WTC11 (cell line): ENCODE measurements at regions not wholly inside any gene's neighbourhood (a gene's known extent, or its start where the extent isn't known, plus 50 kb on each side); places are given as distances from the start of the nearest gene placed in this dataset.

Experiments used
- ATAC-seq: fragments of 200-7000 bp; cut with Tn5 transposase; 2 replicates; pipeline ENCODE4 v1.10.0; 2021; ENCODE audit warnings: mild to moderate bottlenecking, moderate library complexity
- CTCF ChIA-PET: fragments of 300-600 bp; sonication (Branson Sonifier 250); formaldehyde crosslinking; loops from one replicate; lab custom pipeline; 2021; ENCODE audit warnings: antibody characterized with exemption; lab: Charles Lee
- POLR2A ChIA-PET: fragments of 350-600 bp; sonication (Branson Sonifier 250); formaldehyde crosslinking; loops from one replicate; lab custom pipeline; 2021; ENCODE audit warnings: antibody characterized with exemption; lab: Charles Lee
- DNase-seq: peaks from one replicate; pipeline ENCODE4 v3.0.0; 2021; ENCODE audit warnings: low spot score
- H3K27ac Mint-ChIP-seq: 2 replicates; pipeline ENCODE4 v1.8.0; 2021; ENCODE audit warnings: mixed read lengths
- H3K27me3 Mint-ChIP-seq: 2 replicates; pipeline ENCODE4 v1.8.0; 2021; ENCODE audit warnings: low read depth, mild to moderate bottlenecking, moderate library complexity, mixed read lengths
- H3K36me3 Mint-ChIP-seq: 2 replicates; pipeline ENCODE4 v1.8.0; 2021; ENCODE audit warnings: mixed read lengths
- H3K4me1 Mint-ChIP-seq: 2 replicates; pipeline ENCODE4 v1.8.0; 2022; ENCODE audit warnings: mixed read lengths
- H3K4me3 Mint-ChIP-seq: 2 replicates; pipeline ENCODE4 v1.8.0; 2021; ENCODE audit warnings: mild to moderate bottlenecking, moderate library complexity, mixed read lengths
- H3K9me3 Mint-ChIP-seq: 2 replicates; pipeline ENCODE4 v1.8.0; 2021; ENCODE audit warnings: mixed read lengths
- ATF1 ChIP-seq: sonication (generic); formaldehyde crosslinking; IDR thresholded peaks from 2 replicates; pipeline ENCODE4 v1.8.1; 2023; ENCODE audit warnings: mild to moderate bottlenecking, moderate library complexity, missing genetic modification reagents
- CBFB ChIP-seq: sonication (generic); formaldehyde crosslinking; IDR thresholded peaks from 2 replicates; pipeline ENCODE4 v1.8.1; 2022; ENCODE audit warnings: mild to moderate bottlenecking, low read depth, missing genetic modification reagents
- E2F1 ChIP-seq: sonication (generic); formaldehyde crosslinking; IDR thresholded peaks from 2 replicates; pipeline ENCODE4 v1.8.0; 2022; ENCODE audit warnings: mild to moderate bottlenecking, missing genetic modification reagents
- ELF4 ChIP-seq: sonication (generic); formaldehyde crosslinking; IDR thresholded peaks from 2 replicates; pipeline ENCODE4 v1.8.1; 2022; ENCODE audit warnings: low read depth, mild to moderate bottlenecking, moderate library complexity, missing genetic modification reagents
- ETV6 ChIP-seq: sonication (generic); formaldehyde crosslinking; IDR thresholded peaks from 2 replicates; pipeline ENCODE4 v1.8.1; 2022; ENCODE audit warnings: mild to moderate bottlenecking, missing genetic modification reagents
- FOXJ3 ChIP-seq: sonication (generic); formaldehyde crosslinking; IDR thresholded peaks from 2 replicates; pipeline ENCODE4 v1.9.0; 2021; ENCODE audit warnings: missing genetic modification reagents, mild to moderate bottlenecking, borderline replicate concordance
- GTF2I ChIP-seq: fragments of 250-450 bp; sonication (Bioruptor Pico); conservative IDR thresholded peaks from 2 replicates; pipeline ENCODE4 v1.4.0; 2021; ENCODE audit warnings: mild to moderate bottlenecking
- JAZF1 ChIP-seq: fragments of 250-450 bp; sonication (Bioruptor Pico); IDR thresholded peaks from 2 replicates; pipeline ENCODE4 v1.9.0; 2021; ENCODE audit warnings: moderate library complexity, mild to moderate bottlenecking, inconsistent platforms
- TCF7 ChIP-seq: sonication (generic); formaldehyde crosslinking; IDR thresholded peaks from 2 replicates; pipeline ENCODE4 v1.8.0; 2022; ENCODE audit warnings: mild to moderate bottlenecking, low read depth, missing genetic modification reagents, moderate library complexity
- ZNF232 ChIP-seq: sonication (generic); formaldehyde crosslinking; IDR thresholded peaks from 2 replicates; pipeline ENCODE4 v1.8.0; 2022; ENCODE audit warnings: mild to moderate bottlenecking, missing genetic modification reagents
- ZNF423 ChIP-seq: fragments of 250-450 bp; sonication (Bioruptor Pico); IDR thresholded peaks from 2 replicates; pipeline ENCODE4 v2.1.2; 2022; ENCODE audit warnings: mild to moderate bottlenecking, moderate library complexity
- ZSCAN18 ChIP-seq: fragments of 250-450 bp; sonication (Bioruptor Pico); IDR thresholded peaks from 2 replicates; pipeline ENCODE4 v2.1.2; 2022; ENCODE audit warnings: mild to moderate bottlenecking, moderate library complexity
- TF ChIP-seq, protein P1 (sequence below): fragments of 250-450 bp; sonication (Bioruptor Pico); IDR thresholded peaks from 2 replicates; pipeline ENCODE4 v1.9.0; 2021; ENCODE audit warnings: mild to moderate bottlenecking, borderline replicate concordance
- TF ChIP-seq, protein P2 (sequence below): sonication (generic); formaldehyde crosslinking; IDR thresholded peaks from 2 replicates; pipeline ENCODE4 v1.8.1; 2023; ENCODE audit warnings: mild to moderate bottlenecking, missing genetic modification reagents, borderline replicate concordance
- TF ChIP-seq, protein P3 (sequence below): sonication (generic); formaldehyde crosslinking; IDR thresholded peaks from 2 replicates; pipeline ENCODE4 v1.8.1; 2023; ENCODE audit warnings: mild to moderate bottlenecking, missing genetic modification reagents
- TF ChIP-seq, protein P4 (sequence below): sonication (generic); formaldehyde crosslinking; conservative IDR thresholded peaks from 2 replicates; pipeline ENCODE4 v1.8.1; 2023; ENCODE audit warnings: mild to moderate bottlenecking, low read depth, missing genetic modification reagents, moderate library complexity
- TF ChIP-seq, protein P5 (sequence below): sonication (generic); formaldehyde crosslinking; IDR thresholded peaks from 2 replicates; pipeline ENCODE4 v1.8.1; 2022; ENCODE audit warnings: low read depth, missing genetic modification reagents, borderline replicate concordance

- TF ChIP-seq, protein P1, sequence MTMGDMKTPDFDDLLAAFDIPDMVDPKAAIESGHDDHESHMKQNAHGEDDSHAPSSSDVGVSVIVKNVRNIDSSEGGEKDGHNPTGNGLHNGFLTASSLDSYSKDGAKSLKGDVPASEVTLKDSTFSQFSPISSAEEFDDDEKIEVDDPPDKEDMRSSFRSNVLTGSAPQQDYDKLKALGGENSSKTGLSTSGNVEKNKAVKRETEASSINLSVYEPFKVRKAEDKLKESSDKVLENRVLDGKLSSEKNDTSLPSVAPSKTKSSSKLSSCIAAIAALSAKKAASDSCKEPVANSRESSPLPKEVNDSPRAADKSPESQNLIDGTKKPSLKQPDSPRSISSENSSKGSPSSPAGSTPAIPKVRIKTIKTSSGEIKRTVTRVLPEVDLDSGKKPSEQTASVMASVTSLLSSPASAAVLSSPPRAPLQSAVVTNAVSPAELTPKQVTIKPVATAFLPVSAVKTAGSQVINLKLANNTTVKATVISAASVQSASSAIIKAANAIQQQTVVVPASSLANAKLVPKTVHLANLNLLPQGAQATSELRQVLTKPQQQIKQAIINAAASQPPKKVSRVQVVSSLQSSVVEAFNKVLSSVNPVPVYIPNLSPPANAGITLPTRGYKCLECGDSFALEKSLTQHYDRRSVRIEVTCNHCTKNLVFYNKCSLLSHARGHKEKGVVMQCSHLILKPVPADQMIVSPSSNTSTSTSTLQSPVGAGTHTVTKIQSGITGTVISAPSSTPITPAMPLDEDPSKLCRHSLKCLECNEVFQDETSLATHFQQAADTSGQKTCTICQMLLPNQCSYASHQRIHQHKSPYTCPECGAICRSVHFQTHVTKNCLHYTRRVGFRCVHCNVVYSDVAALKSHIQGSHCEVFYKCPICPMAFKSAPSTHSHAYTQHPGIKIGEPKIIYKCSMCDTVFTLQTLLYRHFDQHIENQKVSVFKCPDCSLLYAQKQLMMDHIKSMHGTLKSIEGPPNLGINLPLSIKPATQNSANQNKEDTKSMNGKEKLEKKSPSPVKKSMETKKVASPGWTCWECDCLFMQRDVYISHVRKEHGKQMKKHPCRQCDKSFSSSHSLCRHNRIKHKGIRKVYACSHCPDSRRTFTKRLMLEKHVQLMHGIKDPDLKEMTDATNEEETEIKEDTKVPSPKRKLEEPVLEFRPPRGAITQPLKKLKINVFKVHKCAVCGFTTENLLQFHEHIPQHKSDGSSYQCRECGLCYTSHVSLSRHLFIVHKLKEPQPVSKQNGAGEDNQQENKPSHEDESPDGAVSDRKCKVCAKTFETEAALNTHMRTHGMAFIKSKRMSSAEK: no peak
These were observed 145.6 kb upstream of the CDH12 start (continued) for GRCh38 chr5:22998774-22999173.

GRCh38 chr5:22998362-22998761 is 145.2 kb upstream of the CDH12 start:
- ChIA-PET CTCF (no interaction called here), POLR2A (no interaction called here)
- Mint-ChIP-seq H3K4me3 (no peak overlapping the region), H3K4me1 (no peaks in the 10 kb centered on the region), H3K27me3 (no peaks in the 10 kb centered on the region), H3K9me3 (no peaks in the 10 kb centered on the region), H3K27ac (no peak overlapping the region), H3K36me3 (no peaks in the 10 kb centered on the region)
- no peak for DNase-seq
- ATAC-seq: no peak
- TF ChIP-seq, protein P2, sequence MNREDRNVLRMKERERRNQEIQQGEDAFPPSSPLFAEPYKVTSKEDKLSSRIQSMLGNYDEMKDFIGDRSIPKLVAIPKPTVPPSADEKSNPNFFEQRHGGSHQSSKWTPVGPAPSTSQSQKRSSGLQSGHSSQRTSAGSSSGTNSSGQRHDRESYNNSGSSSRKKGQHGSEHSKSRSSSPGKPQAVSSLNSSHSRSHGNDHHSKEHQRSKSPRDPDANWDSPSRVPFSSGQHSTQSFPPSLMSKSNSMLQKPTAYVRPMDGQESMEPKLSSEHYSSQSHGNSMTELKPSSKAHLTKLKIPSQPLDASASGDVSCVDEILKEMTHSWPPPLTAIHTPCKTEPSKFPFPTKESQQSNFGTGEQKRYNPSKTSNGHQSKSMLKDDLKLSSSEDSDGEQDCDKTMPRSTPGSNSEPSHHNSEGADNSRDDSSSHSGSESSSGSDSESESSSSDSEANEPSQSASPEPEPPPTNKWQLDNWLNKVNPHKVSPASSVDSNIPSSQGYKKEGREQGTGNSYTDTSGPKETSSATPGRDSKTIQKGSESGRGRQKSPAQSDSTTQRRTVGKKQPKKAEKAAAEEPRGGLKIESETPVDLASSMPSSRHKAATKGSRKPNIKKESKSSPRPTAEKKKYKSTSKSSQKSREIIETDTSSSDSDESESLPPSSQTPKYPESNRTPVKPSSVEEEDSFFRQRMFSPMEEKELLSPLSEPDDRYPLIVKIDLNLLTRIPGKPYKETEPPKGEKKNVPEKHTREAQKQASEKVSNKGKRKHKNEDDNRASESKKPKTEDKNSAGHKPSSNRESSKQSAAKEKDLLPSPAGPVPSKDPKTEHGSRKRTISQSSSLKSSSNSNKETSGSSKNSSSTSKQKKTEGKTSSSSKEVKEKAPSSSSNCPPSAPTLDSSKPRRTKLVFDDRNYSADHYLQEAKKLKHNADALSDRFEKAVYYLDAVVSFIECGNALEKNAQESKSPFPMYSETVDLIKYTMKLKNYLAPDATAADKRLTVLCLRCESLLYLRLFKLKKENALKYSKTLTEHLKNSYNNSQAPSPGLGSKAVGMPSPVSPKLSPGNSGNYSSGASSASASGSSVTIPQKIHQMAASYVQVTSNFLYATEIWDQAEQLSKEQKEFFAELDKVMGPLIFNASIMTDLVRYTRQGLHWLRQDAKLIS (CRISPR knock-in tag): no peak
- no peak for TF ChIP-seq ZNF423 (CRISPR knock-in tag)
- TF ChIP-seq, protein P3, sequence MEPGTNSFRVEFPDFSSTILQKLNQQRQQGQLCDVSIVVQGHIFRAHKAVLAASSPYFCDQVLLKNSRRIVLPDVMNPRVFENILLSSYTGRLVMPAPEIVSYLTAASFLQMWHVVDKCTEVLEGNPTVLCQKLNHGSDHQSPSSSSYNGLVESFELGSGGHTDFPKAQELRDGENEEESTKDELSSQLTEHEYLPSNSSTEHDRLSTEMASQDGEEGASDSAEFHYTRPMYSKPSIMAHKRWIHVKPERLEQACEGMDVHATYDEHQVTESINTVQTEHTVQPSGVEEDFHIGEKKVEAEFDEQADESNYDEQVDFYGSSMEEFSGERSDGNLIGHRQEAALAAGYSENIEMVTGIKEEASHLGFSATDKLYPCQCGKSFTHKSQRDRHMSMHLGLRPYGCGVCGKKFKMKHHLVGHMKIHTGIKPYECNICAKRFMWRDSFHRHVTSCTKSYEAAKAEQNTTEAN (CRISPR knock-in tag): no peak
- TF ChIP-seq, protein P4, sequence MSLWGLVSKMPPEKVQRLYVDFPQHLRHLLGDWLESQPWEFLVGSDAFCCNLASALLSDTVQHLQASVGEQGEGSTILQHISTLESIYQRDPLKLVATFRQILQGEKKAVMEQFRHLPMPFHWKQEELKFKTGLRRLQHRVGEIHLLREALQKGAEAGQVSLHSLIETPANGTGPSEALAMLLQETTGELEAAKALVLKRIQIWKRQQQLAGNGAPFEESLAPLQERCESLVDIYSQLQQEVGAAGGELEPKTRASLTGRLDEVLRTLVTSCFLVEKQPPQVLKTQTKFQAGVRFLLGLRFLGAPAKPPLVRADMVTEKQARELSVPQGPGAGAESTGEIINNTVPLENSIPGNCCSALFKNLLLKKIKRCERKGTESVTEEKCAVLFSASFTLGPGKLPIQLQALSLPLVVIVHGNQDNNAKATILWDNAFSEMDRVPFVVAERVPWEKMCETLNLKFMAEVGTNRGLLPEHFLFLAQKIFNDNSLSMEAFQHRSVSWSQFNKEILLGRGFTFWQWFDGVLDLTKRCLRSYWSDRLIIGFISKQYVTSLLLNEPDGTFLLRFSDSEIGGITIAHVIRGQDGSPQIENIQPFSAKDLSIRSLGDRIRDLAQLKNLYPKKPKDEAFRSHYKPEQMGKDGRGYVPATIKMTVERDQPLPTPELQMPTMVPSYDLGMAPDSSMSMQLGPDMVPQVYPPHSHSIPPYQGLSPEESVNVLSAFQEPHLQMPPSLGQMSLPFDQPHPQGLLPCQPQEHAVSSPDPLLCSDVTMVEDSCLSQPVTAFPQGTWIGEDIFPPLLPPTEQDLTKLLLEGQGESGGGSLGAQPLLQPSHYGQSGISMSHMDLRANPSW (CRISPR knock-in tag): no peak
- TF ChIP-seq, all 79 proteins: peak for 0

- Mint-ChIP-seq H3K4me3 (no peak overlapping the region), H3K27me3 (no peaks in the 10 kb centered on the region; the same call in 1 of the 2 replicates)
- no peak for ATAC-seq
- TF ChIP-seq JAZF1: no peak
- TF ChIP-seq E2F1 (CRISPR knock-in tag): no peak
- no peak for TF ChIP-seq GTF2I
- TF ChIP-seq, protein P5, sequence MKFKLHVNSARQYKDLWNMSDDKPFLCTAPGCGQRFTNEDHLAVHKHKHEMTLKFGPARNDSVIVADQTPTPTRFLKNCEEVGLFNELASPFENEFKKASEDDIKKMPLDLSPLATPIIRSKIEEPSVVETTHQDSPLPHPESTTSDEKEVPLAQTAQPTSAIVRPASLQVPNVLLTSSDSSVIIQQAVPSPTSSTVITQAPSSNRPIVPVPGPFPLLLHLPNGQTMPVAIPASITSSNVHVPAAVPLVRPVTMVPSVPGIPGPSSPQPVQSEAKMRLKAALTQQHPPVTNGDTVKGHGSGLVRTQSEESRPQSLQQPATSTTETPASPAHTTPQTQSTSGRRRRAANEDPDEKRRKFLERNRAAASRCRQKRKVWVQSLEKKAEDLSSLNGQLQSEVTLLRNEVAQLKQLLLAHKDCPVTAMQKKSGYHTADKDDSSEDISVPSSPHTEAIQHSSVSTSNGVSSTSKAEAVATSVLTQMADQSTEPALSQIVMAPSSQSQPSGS: no peak
- TF ChIP-seq FOXJ3 (CRISPR knock-in tag): no peak
- no peak for TF ChIP-seq TCF7
- TF ChIP-seq CBFB: no peak
- TF ChIP-seq ATF1 (CRISPR knock-in tag): no peak
- TF ChIP-seq ELF4 (CRISPR knock-in tag): no peak
- no peak for TF ChIP-seq ZSCAN18
- no peak for TF ChIP-seq ZNF232
- TF ChIP-seq ETV6 (CRISPR knock-in tag): no peak
These were observed 135.8 kb upstream of the CDH12 start for GRCh38 chr5:22988937-22989336.

More at GRCh38 chr5:22988937-22989336, 135.8 kb upstream of the CDH12 start:
- no peak for DNase-seq
- Mint-ChIP-seq H3K4me1 (no peaks in the 10 kb centered on the region), H3K9me3 (peaks cover 11% of the 10 kb centered on the region), H3K36me3 (no peaks in the 10 kb centered on the region), H3K27ac (no peak overlapping the region)
- CTCF ChIA-PET: no interaction called here
- POLR2A ChIA-PET: no interaction called here
